WTC11 (cell line): ENCODE measurements at regions not wholly inside any gene's neighbourhood (a gene's known extent, or its start where the extent isn't known, plus 50 kb on each side); places are given as distances from the start of the nearest gene placed in this dataset.

ENCODE experiments used
- ATAC-seq: fragments of 200-7000 bp; cut with Tn5 transposase; 2 replicates; pipeline ENCODE4 v1.10.0; 2021; ENCODE audit warnings: mild to moderate bottlenecking, moderate library complexity
- CTCF ChIA-PET: fragments of 300-600 bp; sonication (Branson Sonifier 250); formaldehyde crosslinking; loops from one replicate; lab custom pipeline; 2021; ENCODE audit warnings: antibody characterized with exemption; lab: Charles Lee
- POLR2A ChIA-PET: fragments of 350-600 bp; sonication (Branson Sonifier 250); formaldehyde crosslinking; loops from one replicate; lab custom pipeline; 2021; ENCODE audit warnings: antibody characterized with exemption; lab: Charles Lee
- DNase-seq: peaks from one replicate; pipeline ENCODE4 v3.0.0; 2021; ENCODE audit warnings: low spot score
- H3K27ac Mint-ChIP-seq: 2 replicates; pipeline ENCODE4 v1.8.0; 2021; ENCODE audit warnings: mixed read lengths
- H3K27me3 Mint-ChIP-seq: 2 replicates; pipeline ENCODE4 v1.8.0; 2021; ENCODE audit warnings: low read depth, mild to moderate bottlenecking, moderate library complexity, mixed read lengths
- H3K36me3 Mint-ChIP-seq: 2 replicates; pipeline ENCODE4 v1.8.0; 2021; ENCODE audit warnings: mixed read lengths
- H3K4me1 Mint-ChIP-seq: 2 replicates; pipeline ENCODE4 v1.8.0; 2022; ENCODE audit warnings: mixed read lengths
- H3K4me3 Mint-ChIP-seq: 2 replicates; pipeline ENCODE4 v1.8.0; 2021; ENCODE audit warnings: mild to moderate bottlenecking, moderate library complexity, mixed read lengths
- H3K9me3 Mint-ChIP-seq: 2 replicates; pipeline ENCODE4 v1.8.0; 2021; ENCODE audit warnings: mixed read lengths
- FOXK1 ChIP-seq: sonication (generic); formaldehyde crosslinking; IDR thresholded peaks from 2 replicates; pipeline ENCODE4 v1.8.0; 2022; ENCODE audit warnings: mild to moderate bottlenecking, moderate library complexity, missing genetic modification reagents
- JAZF1 ChIP-seq: fragments of 250-450 bp; sonication (Bioruptor Pico); IDR thresholded peaks from 2 replicates; pipeline ENCODE4 v1.9.0; 2021; ENCODE audit warnings: moderate library complexity, mild to moderate bottlenecking, inconsistent platforms
- MXD4 ChIP-seq: fragments of 250-450 bp; sonication (Bioruptor Pico); IDR thresholded peaks from 2 replicates; pipeline ENCODE4 v1.8.0; 2021; ENCODE audit warnings: mild to moderate bottlenecking, moderate library complexity, borderline replicate concordance
- NFYB ChIP-seq: sonication (generic); formaldehyde crosslinking; conservative IDR thresholded peaks from 2 replicates; pipeline ENCODE4 v1.8.0; 2022; ENCODE audit warnings: low read depth, missing genetic modification reagents
- OVOL2 ChIP-seq: fragments of 250-450 bp; sonication (Bioruptor Pico); IDR thresholded peaks from 2 replicates; pipeline ENCODE4 v1.9.0; 2021; ENCODE audit warnings: mild to moderate bottlenecking, borderline replicate concordance
- RELA ChIP-seq: sonication (generic); formaldehyde crosslinking; IDR thresholded peaks from 2 replicates; pipeline ENCODE4 v1.8.1; 2022; ENCODE audit warnings: missing genetic modification reagents, mild to moderate bottlenecking, borderline replicate concordance
- SMAD4 ChIP-seq: sonication (generic); formaldehyde crosslinking; IDR thresholded peaks from 2 replicates; pipeline ENCODE4 v1.8.0; 2022; ENCODE audit warnings: mild to moderate bottlenecking, missing genetic modification reagents
- TF ChIP-seq, protein P1 (sequence below): sonication (generic); formaldehyde crosslinking; conservative IDR thresholded peaks from 2 replicates; pipeline ENCODE4 v1.8.1; 2022; ENCODE audit warnings: mild to moderate bottlenecking, missing genetic modification reagents
- TF ChIP-seq, protein P2 (sequence below): sonication (generic); formaldehyde crosslinking; IDR thresholded peaks from 2 replicates; pipeline ENCODE4 v1.8.0; 2022; ENCODE audit warnings: missing genetic modification reagents
- TF ChIP-seq, protein P3 (sequence below): sonication (generic); formaldehyde crosslinking; IDR thresholded peaks from 2 replicates; pipeline ENCODE4 v1.8.0; 2023; ENCODE audit warnings: missing genetic modification reagents, mild to moderate bottlenecking, borderline replicate concordance
- TF ChIP-seq, protein P4 (sequence below): sonication (generic); formaldehyde crosslinking; IDR thresholded peaks from 2 replicates; pipeline ENCODE4 v1.8.1; 2022; ENCODE audit warnings: mild to moderate bottlenecking, moderate library complexity, missing genetic modification reagents
- TF ChIP-seq, protein P5 (sequence below): sonication (generic); formaldehyde crosslinking; IDR thresholded peaks from 2 replicates; pipeline ENCODE4 v1.8.1; 2023; ENCODE audit warnings: mild to moderate bottlenecking, missing genetic modification reagents, moderate library complexity
- TF ChIP-seq, protein P6 (sequence below): sonication (generic); formaldehyde crosslinking; IDR thresholded peaks from 2 replicates; pipeline ENCODE4 v1.8.0; 2022; ENCODE audit warnings: mild to moderate bottlenecking, missing genetic modification reagents
- TF ChIP-seq, protein P7 (sequence below): sonication (generic); formaldehyde crosslinking; IDR thresholded peaks from 2 replicates; pipeline ENCODE4 v1.8.1; 2023; ENCODE audit warnings: mild to moderate bottlenecking, moderate library complexity, missing genetic modification reagents
- TF ChIP-seq, protein P8 (sequence below): fragments of 250-450 bp; sonication (Bioruptor Pico); IDR thresholded peaks from 2 replicates; pipeline ENCODE4 v1.9.0; 2021; ENCODE audit warnings: mild to moderate bottlenecking, borderline replicate concordance

DNA sequence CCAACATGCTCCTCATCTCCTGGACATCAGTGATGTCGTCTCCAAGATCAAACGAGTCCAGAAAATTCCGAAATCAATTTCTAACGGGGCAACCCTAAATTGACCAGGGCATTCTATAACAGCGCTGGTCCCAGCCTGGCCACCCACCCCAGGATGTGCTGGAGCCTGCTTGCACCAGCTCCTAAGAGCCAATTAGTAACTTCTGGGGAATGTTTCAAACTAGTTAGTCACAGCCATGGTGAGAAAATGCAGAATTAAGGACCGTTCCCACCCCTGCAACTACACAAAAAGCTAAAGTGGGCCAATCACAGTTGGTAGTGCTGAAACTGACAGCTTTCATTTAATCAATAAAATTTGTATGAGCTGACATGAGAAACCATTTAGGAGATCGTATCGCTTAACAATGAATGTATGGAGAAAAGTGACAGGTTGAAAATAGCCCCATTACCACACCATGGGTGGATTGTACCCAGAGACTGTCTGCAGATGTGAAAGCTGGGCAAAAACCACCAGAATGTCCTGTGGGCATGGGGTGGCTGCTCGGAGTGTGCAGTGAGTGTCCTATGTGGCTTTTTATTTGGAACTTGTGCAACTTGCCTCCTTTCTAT, 165.7 kb upstream of the AFDN start:
- ATAC-seq (no peak), DNase-seq (no peak)
- Mint-ChIP-seq H3K9me3 (peaks cover 4% of the 10 kb centered on the region), H3K4me1 (peaks cover 2% of the 10 kb centered on the region; the same call in 1 of the 2 replicates), H3K4me3 (no peak overlapping the region), H3K27me3 (no peaks in the 10 kb centered on the region), H3K36me3 (no peaks in the 10 kb centered on the region), H3K27ac (no peak overlapping the region)
- ChIA-PET CTCF (no interaction called here), POLR2A (no interaction called here)
- TF ChIP-seq FOXK1 (no peak), SMAD4 (CRISPR knock-in tag) (no peak), OVOL2 (no peak), MXD4 (CRISPR knock-in tag) (no peak), JAZF1 (no peak), NFYB (CRISPR knock-in tag) (no peak), RELA (CRISPR knock-in tag) (no peak)
- TF ChIP-seq, protein P1, sequence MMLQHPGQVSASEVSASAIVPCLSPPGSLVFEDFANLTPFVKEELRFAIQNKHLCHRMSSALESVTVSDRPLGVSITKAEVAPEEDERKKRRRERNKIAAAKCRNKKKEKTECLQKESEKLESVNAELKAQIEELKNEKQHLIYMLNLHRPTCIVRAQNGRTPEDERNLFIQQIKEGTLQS (CRISPR knock-in tag), result no peak
- TF ChIP-seq, protein P2, sequence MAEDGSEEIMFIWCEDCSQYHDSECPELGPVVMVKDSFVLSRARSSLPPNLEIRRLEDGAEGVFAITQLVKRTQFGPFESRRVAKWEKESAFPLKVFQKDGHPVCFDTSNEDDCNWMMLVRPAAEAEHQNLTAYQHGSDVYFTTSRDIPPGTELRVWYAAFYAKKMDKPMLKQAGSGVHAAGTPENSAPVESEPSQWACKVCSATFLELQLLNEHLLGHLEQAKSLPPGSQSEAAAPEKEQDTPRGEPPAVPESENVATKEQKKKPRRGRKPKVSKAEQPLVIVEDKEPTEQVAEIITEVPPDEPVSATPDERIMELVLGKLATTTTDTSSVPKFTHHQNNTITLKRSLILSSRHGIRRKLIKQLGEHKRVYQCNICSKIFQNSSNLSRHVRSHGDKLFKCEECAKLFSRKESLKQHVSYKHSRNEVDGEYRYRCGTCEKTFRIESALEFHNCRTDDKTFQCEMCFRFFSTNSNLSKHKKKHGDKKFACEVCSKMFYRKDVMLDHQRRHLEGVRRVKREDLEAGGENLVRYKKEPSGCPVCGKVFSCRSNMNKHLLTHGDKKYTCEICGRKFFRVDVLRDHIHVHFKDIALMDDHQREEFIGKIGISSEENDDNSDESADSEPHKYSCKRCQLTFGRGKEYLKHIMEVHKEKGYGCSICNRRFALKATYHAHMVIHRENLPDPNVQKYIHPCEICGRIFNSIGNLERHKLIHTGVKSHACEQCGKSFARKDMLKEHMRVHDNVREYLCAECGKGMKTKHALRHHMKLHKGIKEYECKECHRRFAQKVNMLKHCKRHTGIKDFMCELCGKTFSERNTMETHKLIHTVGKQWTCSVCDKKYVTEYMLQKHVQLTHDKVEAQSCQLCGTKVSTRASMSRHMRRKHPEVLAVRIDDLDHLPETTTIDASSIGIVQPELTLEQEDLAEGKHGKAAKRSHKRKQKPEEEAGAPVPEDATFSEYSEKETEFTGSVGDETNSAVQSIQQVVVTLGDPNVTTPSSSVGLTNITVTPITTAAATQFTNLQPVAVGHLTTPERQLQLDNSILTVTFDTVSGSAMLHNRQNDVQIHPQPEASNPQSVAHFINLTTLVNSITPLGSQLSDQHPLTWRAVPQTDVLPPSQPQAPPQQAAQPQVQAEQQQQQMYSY (CRISPR knock-in tag), result no peak
- TF ChIP-seq, protein P3, sequence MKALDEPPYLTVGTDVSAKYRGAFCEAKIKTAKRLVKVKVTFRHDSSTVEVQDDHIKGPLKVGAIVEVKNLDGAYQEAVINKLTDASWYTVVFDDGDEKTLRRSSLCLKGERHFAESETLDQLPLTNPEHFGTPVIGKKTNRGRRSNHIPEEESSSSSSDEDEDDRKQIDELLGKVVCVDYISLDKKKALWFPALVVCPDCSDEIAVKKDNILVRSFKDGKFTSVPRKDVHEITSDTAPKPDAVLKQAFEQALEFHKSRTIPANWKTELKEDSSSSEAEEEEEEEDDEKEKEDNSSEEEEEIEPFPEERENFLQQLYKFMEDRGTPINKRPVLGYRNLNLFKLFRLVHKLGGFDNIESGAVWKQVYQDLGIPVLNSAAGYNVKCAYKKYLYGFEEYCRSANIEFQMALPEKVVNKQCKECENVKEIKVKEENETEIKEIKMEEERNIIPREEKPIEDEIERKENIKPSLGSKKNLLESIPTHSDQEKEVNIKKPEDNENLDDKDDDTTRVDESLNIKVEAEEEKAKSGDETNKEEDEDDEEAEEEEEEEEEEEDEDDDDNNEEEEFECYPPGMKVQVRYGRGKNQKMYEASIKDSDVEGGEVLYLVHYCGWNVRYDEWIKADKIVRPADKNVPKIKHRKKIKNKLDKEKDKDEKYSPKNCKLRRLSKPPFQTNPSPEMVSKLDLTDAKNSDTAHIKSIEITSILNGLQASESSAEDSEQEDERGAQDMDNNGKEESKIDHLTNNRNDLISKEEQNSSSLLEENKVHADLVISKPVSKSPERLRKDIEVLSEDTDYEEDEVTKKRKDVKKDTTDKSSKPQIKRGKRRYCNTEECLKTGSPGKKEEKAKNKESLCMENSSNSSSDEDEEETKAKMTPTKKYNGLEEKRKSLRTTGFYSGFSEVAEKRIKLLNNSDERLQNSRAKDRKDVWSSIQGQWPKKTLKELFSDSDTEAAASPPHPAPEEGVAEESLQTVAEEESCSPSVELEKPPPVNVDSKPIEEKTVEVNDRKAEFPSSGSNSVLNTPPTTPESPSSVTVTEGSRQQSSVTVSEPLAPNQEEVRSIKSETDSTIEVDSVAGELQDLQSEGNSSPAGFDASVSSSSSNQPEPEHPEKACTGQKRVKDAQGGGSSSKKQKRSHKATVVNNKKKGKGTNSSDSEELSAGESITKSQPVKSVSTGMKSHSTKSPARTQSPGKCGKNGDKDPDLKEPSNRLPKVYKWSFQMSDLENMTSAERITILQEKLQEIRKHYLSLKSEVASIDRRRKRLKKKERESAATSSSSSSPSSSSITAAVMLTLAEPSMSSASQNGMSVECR (CRISPR knock-in tag), result no peak
- TF ChIP-seq, protein P4, sequence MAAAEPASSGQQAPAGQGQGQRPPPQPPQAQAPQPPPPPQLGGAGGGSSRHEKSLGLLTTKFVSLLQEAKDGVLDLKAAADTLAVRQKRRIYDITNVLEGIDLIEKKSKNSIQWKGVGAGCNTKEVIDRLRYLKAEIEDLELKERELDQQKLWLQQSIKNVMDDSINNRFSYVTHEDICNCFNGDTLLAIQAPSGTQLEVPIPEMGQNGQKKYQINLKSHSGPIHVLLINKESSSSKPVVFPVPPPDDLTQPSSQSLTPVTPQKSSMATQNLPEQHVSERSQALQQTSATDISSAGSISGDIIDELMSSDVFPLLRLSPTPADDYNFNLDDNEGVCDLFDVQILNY (CRISPR knock-in tag), result no peak
- TF ChIP-seq, protein P5, sequence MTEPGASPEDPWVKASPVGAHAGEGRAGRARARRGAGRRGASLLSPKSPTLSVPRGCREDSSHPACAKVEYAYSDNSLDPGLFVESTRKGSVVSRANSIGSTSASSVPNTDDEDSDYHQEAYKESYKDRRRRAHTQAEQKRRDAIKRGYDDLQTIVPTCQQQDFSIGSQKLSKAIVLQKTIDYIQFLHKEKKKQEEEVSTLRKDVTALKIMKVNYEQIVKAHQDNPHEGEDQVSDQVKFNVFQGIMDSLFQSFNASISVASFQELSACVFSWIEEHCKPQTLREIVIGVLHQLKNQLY (CRISPR knock-in tag), result no peak

DNA sequence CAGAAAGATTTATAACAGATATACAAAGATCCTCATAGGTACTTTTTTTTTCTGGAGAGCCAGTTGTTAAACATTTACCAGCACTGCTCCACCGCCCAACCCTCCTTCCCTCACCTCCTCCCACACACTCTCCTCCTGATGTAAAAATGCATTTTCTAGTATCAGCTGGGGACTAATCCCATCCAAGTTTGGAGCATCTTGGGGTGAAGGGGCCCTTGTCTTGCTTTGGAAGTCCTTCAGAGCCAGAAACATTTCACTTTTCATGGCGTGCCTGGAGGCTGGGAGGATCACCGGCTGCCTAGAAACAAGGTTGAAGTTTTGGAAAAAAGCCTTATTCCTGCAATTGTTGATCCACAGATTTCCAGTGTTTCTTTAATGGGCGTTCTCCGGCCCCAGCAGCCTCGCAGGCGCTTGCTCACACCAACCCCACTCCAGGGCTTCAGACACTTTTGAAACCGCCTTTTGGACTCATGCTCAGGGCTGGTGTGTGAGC, 165.1 kb upstream of the AFDN start:
- no peaks in the 10 kb centered on the region; the same call in 1 of the 2 replicates for H3K27me3 Mint-ChIP-seq
- peaks cover 4% of the 10 kb centered on the region for H3K9me3 Mint-ChIP-seq
- H3K36me3 Mint-ChIP-seq, result no peaks in the 10 kb centered on the region
- no peak for DNase-seq
- ChIA-PET POLR2A (no interaction called here), CTCF (no interaction called here)
- H3K27ac Mint-ChIP-seq, result no peak overlapping the region
- ATAC-seq, result no peak
- H3K4me3 Mint-ChIP-seq, result no peak overlapping the region
- peaks cover 7% of the 10 kb centered on the region; the same call in 1 of the 2 replicates for H3K4me1 Mint-ChIP-seq
- TF ChIP-seq, protein P6, sequence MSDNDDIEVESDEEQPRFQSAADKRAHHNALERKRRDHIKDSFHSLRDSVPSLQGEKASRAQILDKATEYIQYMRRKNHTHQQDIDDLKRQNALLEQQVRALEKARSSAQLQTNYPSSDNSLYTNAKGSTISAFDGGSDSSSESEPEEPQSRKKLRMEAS (CRISPR knock-in tag), result no peak
- TF ChIP-seq, protein P7, sequence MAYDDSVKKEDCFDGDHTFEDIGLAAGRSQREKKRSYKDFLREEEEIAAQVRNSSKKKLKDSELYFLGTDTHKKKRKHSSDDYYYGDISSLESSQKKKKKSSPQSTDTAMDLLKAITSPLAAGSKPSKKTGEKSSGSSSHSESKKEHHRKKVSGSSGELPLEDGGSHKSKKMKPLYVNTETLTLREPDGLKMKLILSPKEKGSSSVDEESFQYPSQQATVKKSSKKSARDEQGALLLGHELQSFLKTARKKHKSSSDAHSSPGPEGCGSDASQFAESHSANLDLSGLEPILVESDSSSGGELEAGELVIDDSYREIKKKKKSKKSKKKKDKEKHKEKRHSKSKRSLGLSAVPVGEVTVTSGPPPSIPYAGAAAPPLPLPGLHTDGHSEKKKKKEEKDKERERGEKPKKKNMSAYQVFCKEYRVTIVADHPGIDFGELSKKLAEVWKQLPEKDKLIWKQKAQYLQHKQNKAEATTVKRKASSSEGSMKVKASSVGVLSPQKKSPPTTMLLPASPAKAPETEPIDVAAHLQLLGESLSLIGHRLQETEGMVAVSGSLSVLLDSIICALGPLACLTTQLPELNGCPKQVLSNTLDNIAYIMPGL (CRISPR knock-in tag), result no peak
- TF ChIP-seq, protein P8, sequence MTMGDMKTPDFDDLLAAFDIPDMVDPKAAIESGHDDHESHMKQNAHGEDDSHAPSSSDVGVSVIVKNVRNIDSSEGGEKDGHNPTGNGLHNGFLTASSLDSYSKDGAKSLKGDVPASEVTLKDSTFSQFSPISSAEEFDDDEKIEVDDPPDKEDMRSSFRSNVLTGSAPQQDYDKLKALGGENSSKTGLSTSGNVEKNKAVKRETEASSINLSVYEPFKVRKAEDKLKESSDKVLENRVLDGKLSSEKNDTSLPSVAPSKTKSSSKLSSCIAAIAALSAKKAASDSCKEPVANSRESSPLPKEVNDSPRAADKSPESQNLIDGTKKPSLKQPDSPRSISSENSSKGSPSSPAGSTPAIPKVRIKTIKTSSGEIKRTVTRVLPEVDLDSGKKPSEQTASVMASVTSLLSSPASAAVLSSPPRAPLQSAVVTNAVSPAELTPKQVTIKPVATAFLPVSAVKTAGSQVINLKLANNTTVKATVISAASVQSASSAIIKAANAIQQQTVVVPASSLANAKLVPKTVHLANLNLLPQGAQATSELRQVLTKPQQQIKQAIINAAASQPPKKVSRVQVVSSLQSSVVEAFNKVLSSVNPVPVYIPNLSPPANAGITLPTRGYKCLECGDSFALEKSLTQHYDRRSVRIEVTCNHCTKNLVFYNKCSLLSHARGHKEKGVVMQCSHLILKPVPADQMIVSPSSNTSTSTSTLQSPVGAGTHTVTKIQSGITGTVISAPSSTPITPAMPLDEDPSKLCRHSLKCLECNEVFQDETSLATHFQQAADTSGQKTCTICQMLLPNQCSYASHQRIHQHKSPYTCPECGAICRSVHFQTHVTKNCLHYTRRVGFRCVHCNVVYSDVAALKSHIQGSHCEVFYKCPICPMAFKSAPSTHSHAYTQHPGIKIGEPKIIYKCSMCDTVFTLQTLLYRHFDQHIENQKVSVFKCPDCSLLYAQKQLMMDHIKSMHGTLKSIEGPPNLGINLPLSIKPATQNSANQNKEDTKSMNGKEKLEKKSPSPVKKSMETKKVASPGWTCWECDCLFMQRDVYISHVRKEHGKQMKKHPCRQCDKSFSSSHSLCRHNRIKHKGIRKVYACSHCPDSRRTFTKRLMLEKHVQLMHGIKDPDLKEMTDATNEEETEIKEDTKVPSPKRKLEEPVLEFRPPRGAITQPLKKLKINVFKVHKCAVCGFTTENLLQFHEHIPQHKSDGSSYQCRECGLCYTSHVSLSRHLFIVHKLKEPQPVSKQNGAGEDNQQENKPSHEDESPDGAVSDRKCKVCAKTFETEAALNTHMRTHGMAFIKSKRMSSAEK (CRISPR knock-in tag), result no peak
